Epidermal melanocyte (primary cell): ENCODE measurements at regions not wholly inside any gene's neighbourhood (a gene's known extent, or its start where the extent isn't known, plus 50 kb on each side); places are given as distances from the start of the nearest gene placed in this dataset.

Experiments
- DNase-seq: peaks from one replicate; pipeline ENCODE4 v3.0.0; 2011; ENCODE audit warnings: low spot score; ENCODE audit not compliant: insufficient read length

DNA sequence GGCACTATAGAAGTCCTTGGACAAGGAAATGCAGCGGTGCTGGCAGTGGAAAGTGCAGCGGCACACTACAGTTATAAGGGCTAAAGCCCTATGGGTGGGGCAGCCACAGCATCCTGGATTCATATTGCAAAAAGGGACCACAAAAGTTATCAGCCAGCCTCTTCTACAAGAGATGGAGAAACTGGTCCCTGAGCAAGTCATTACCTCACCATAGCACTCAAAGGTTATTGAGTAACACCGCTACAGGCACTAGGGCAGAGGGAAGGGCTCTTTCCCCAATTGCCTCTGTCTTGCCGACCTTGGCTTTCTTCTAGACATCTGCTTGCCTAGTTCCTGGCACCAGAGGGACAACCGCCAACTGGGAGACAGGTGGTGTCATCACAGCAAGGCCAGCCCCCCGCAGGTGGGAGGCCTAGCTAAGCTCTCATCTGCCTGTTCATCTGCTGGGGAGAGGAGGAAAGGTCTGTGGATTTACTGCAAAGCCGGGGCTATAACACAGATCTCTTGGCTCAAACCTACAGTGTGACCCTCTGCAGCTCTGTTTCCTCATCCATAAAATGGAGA lies 600.0 kb downstream of the BCOR start:
- no peak for DNase-seq

DNA sequence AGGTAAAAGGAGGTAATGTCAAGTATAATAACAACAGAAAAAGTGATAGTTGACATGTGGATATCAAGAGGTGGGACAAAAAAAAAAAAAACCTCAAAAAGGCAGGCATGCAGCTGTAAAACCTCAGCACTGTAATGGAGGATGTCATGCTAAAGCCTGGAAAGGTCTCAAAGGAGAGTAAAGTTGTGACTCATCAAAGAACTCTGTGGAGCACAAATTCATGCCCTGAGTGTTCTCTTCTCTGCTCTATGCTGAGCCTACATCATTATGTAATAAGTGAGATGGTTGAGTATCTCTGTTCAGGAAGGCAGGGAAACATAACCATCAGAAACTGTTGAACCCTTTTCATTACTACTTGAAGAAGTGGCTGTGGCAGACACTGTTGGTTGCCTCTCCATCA lies 597.8 kb downstream of the BCOR start:
- DNase-seq = no peak

DNA sequence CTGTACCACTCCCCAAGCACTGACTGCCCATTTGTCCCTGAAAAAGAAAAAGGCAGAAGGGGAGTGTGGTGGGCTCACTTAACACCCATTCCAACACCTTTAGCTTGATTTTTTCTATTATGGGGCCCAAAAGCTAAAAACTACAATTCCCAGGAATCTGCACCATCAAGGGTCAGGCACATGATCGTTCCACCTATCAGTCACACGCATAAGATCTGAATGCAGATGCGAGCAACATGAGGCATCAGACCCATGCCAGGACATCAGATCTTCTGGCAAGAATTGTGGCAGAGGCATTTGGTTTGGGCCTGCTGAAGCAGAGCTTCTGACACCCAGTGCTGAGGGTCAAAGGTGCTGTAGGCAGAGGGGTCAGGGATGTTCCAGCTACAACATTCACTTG lies 595.9 kb downstream of the BCOR start:
- no peak for DNase-seq

DNA sequence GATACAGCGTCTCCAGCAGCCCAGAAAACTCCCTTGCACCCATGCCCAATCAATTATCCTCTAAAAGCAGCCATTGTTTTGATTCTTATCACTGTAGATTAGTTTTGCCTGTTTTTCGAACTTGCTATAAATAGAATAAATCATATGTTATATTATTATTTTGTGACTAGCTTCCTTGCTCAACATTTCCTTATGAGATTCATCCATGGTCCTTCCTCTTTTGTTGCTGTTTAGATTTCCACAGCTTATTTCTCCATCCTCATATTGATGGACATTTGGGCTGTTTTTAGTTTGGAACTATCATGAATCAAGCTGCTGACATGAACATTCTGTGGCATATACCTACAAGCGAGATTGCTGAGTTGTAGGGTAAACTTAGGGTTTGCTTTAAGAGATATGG lies 595.3 kb downstream of the BCOR start:
- DNase-seq = no peak

DNA sequence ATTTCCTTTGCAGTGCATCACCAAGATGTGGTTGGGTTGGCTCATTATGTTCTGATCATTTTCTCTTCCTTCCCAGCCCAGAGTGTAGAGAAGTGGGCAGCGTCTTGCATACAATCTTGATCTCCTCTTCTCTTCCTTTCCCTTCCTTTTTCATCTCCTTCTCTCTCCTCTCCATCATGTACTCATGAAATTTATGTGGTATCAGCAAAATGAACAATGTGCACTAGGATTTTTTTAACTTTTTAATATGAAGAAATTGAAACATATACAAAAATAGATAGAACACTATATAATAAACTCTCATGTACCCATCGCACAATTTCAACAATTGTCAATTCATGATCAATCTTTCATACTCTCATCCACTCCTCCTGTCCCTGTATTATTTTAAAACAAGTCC lies 593.5 kb downstream of the BCOR start:
- DNase-seq = no peak

DNA sequence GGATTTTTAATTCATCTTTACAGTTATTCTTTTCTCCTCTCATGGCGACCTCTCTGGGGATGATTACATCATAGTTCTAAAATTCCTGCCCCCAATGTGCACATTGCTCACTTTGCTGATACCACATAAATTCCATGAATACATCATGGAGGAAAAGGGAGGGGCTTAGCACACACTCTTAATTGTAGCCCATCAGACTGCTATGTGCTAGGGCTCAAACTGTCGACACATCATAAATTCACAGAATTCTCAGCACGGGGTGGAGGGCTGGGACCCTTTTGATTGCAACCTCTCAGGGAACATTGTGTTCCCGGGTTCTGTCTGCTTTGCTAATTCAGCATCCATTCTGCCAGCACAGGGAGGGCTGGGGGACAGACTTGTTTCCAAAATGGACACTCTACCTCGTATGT lies 592.9 kb downstream of the BCOR start:
- no peak for DNase-seq

DNA sequence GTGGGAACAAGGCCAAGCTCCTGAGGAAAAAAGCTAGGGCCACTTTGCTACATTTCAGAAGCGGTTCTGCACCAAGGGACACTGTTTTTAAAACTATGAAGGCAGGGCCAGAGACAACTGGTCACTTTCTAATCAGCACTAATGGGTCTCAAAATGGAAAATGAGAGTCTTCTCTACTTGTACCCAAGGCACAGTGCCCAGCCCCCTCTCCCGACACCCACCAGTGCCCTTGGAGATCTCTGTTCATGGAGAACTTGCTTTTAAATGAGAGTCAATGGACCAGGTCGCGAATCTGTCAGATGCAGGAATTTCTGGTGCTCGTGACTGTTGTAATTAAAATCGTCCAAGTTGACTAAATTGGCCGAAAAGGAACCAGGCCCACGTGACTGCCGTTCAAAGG lies 591.6 kb downstream of the BCOR start:
- no peak for DNase-seq

DNA sequence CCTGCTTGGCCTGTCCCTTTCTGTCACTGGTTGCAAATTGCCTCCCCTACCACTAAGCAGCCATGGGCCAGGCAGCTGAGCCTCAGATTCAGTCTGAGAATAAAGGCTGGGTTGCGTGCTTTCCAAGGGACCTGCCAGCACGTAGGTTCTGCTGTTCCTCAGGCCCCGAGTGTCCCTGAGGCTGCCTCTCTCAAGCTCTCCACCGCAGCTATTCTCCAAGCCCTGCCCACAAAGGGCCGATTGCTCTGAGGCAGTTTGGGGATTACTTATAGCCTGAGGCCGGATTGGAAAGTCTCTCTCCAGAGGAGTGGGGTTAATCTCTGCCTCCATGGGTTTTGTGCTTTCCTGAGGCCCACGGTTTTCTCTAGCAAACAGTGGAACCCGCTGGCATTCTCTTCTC lies 590.7 kb downstream of the BCOR start:
- no peak for DNase-seq

DNA sequence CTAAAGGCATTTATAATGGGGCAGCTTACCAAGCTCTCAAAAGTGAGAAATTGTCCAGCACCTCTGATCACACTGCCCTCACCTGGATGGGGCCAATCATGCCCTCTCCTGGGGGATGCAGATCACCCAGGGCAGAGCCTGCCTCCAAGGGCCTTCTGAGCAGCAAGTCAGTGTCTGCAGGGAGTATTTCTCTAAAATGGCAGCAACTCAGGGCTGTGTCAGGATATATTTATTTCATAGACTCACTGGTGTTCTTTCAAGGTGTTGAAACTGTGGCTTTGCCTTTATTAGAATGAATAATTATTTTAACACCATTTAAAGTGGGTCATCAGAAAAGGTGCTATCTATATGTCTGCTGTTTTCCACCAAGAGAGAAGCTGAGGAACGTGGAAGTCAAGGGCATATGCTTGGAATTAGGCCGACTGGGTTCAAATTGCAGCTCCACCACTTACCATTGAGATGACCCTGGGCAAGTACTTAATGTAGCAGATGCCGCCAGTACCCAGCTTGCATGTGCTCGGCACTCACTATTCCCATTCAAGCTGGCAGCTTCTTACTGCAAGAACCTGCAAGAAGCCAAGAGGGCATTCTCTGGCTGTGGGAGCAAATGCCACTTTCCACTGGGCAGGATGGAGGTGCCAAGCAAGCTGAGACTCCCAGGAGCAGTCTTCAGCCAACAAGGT lies 590.0 kb downstream of the BCOR start:
- DNase-seq = no peak

DNA sequence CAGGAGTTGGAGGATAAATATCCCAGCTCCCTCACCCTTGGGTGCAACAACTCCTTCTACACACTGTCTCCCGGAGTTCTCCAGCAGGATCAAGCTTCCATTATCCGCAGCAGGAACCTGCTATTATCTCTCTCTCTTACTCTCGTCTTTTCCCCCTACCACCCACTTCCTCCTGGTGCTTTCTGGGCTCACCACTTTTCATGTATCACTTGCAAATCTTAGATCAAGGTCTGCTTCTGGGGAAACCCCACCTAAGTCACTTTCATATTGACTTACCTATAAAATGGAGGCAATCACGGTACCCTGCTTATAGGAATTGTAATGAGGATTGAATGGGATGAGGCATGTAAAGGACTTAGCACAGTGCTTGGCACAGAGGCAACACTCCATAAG lies 589.5 kb downstream of the BCOR start:
- no peak for DNase-seq

DNA sequence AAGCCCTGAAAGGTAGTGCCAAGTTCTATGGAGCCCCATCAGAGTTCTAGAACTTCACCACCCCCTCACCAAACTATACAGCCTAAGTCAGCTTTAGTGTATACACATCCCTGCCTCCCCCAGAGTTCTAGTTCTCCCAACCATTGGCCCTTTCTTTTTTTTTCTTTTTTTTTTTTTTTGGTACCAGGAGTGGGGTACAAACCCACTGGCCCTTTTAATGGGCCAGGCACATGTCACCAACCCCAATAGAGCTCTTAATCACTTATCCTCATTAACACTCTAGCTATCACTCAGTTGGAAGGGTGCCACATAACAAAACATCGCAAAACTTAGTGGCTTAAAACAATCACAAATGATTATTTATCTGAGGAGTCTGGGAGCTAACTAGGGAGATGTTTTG lies 588.6 kb downstream of the BCOR start:
- DNase-seq = no peak

DNA sequence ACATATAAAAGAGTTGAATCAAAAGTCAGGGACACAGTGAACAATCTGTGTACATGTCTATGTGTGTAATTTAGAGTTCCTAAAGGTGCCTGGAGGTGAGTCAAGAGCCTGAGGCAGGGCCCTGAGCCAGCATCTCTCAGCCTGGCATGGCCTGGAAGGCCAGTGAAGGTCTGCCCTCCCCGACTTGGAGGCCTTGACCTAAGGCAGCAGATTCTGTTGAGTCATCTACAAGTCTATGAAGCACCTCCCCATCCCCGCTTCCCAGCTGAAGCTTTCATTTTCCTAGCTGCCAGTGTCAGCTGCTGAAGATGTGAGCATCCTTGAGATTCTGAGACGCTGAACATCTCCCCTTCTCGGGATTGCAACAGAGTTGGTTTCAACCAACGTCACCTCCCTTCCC lies 583.9 kb downstream of the BCOR start:
- no peak for DNase-seq

DNA sequence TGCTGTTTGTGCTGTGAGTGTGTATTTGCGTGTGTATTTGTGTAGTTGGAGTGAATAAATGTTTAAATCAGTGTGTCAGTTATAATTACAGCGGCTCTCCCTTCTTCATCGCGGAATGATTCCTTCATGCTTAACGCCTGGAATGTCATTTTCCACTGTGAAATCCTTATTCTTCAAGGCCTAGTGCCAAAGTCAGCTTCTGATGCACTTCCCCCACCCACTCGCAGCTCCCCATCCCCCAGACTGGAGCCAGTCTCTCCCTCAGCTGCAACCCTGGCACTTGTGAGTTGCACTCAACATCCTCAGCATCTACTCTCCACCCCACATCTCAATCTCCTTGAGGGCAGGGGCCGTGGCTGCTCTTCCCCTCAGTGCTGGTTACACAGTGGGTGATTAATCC lies 583.0 kb downstream of the BCOR start:
- DNase-seq = no peak

DNA sequence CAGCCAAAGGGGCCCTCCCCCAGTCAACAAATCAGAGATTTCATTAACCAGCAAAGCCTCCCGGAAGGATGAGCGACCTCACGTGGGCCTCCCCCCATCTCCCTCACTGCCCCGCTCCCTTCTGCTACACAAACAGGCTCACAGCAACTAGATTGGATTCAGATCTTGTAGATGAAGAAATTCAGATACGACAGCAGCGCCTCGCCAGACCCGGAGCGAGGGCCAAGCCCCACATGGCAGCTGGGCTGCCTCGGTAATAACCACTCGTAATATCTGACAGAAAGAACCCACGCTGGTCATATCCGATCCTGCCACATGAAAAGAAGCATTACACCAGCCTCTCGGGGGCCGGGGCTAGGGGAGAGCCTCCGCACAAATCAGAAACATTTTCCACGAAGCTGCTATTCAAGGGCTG lies 581.3 kb downstream of the BCOR start:
- no peak for DNase-seq

DNA sequence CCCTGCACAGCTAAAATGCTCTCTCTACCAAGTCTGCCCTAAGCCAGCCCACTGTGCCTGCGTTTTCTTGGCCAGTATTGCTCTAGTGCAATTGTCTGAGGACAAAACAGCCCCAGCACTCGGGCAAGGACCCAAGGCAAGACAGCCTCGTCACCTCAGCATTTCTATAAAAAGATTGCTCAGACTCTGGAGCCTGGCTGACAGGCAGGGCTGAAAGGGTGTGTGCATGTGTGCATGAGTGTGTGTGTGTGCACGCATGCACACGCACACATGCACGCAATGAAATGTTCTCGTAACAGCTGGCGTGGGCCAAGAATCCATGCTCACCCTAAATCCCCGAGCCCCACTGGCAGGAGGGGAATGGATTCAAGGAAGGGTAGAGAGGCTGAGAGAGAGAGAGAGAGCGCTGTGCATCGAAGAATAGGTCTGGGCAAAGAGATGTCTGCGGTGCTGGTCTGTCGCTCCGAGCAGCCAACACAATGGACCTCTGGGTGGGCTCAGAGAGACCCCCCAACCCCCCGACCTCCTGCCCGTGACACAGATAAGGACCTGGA lies 579.2 kb downstream of the BCOR start:
- no peak for DNase-seq

DNA sequence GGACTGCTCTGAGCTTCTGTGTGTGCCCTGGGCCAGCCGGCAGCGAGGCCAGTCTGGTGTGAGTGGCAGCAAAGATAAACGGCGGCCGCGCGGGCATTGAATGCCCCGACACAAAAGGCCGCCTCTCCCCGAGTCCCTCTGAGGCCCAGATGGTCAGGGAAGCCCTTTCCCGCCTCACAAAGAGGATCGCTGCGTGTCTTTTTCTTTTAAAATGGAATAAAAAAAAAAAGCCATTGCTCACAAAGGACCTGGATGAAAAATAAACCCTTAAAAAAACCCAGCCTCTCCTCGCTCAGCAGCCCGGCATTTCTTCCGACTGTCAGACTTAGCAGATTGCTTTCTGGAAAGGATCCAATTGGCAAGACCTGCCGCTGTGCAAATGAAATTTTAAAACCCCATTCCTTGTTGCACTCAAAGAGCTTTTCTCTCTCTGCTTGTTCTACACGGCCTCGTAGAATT lies 578.7 kb downstream of the BCOR start:
- DNase-seq = no peak

DNA sequence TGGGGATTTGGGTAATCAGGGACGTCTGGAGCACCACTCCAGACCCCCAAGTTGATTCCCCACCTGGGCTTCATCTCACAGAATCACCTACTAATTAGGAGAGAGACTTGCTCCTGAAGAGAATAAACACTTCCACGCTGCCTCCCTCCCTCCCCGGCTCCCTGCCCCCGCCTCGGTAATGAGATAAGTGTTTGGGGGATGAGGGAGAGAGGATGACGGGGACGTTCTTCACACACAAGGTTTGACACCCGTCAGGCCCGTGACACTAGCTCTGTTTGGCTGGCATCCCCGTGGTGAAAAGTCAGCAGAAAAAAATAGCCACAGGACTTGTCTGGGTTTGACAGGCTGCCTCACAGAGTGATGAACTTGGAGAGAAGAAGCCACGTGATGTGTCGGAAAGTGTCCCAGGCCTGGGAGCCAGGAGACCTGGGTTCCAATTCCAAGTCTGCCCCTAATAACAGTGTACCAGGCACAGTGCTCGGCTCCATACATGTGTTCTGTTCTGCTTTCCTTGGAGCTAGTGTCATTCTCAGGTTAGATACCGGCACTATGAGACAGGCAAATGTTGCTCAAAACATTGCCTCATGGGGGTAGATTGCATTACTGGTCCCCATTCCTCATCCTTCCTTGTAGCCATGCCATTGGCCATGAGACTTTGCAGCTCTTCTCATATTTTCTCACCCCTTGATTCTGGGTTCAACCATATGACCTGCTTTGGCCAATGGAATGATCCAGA lies 578.0 kb downstream of the BCOR start:
- DNase-seq = no peak

DNA sequence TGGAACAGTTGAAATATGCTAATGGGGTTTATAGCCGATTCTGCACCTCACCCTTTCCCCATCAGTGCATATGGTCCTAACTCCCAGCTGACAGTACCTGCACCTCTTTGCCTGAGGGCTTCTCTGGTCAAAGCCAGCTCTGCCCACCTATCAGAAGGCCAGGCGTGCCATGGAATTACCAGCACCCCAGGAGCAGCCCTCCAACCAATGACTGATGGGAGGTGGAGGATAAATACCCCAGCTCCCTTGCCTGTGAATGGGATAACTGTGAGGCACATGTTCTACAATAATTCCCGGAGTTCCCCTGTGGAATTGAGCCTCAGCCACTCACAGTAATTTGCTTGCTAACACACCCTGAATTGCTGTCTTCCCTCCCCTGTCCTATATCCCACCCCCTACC lies 572.0 kb downstream of the BCOR start:
- DNase-seq = no peak

DNA sequence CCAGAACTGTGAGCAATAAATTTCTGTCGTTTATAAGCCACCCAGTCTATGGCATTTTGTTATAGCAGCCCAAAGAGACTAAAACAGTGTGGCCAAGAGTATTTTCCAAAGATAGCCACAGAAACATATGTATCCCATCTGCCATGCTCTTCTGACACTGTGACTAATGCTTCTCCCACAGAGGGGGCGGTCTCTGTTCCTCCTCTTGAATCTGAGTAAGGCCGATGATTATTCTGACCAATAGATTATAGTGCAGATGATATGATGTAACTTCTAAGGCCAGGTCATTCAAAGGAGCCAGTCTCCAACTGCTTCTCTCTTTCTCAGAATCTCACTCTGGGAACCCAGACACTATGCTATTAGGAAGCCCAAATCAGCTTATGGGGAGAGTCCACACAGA lies 570.7 kb downstream of the BCOR start:
- DNase-seq = no peak

DNA sequence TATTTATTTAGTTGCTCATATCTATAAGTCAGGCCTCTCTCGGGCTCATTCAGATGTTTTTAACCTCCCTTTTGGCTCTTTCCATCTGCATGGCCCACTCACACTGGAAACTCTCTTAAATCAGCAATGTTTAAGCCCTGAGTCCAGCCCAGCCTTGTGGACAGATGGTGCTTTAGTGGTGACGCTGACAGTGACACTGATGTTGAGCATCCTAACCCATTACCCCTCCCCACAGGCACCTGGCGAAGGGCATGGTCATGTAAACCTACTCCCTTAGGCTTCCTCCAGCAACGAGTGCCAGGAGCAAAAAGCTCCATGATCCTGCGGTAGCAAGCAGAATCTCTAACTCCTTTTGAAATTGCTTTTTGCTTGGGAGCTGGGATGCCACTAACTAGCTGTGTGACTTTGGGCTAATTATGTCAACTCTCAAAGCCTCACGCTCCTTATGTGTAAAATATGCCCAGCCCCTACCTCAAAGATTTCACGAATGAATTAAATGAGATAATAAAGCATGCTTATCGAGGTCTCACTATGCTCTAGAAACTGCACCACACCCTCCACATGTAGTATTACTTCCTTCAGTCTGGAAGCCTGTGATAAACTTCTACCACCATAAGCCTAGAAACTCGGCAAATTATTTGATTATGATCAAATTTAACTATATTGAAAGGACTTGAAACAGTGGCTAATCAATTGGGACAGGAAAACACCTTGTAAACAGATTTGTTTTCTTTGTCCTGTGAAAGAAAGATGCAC lies 569.4 kb downstream of the BCOR start:
- DNase-seq = no peak

DNA sequence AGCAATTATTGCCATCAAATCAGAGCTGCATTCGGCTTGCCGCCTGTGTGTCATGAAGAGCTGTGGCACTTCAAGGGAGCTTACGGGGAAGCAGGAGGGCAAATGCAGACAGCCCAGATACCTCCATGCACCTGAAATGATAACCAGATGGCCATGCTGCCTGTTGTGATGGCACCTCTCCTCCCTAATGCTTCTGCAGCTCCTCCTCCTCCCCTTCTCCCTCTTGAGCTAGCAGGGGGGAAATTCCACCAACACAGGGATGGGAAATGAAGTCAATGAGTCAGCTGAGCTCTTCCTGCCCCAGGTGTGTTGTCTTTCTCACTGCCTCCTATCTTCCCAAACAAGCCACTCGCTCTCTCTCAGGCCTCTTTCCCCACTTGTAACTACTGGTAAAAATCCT lies 565.0 kb downstream of the BCOR start:
- no peak for DNase-seq

DNA sequence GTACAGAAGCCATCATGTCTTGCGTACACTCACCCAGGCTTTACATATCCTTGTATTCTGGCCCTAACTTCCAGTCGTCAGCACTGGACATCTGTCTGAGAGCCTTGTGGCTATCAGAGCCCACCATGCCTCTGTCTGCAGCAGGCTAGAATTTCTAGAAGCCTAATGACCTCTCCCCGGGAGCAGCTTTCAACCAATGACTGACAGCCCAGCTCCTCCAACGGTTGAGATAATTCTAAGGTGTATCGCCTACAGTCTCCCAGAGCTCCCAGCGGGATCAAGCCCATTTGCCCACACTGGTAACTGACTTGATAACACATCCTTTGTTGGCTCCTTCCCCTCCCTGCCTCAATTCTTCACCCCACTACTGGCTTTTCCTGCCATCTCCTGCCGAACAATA lies 562.8 kb downstream of the BCOR start:
- no peak for DNase-seq
